H9 (cell line): ENCODE measurements at regions not wholly inside any gene's neighbourhood (a gene's known extent, or its start where the extent isn't known, plus 50 kb on each side); places are given as distances from the start of the nearest gene placed in this dataset.

Experiments
- DNase-seq: peaks from one replicate; pipeline ENCODE4 v3.0.0-alpha.2; 2017
- H2AFZ ChIP-seq: one replicate; pipeline ENCODE4 v1.6.1; 2013; ENCODE audit warnings: mild to moderate bottlenecking, low read length, control low read depth, moderate library complexity
- H2AK5ac ChIP-seq: 2 replicates; pipeline ENCODE4 v1.6.1; 2013; ENCODE audit warnings: low read length, control low read depth, mixed read lengths; ENCODE audit not compliant: insufficient read length
- H2BK120ac ChIP-seq: one replicate; pipeline ENCODE4 v1.6.1; 2013; ENCODE audit warnings: low read depth, mild to moderate bottlenecking, low read length, control low read depth, inconsistent platforms; ENCODE audit not compliant: poor library complexity, severe bottlenecking
- H2BK12ac ChIP-seq: 2 replicates; pipeline ENCODE4 v1.6.1; 2013; ENCODE audit warnings: low read length, control low read depth, mixed read lengths, low read depth; ENCODE audit not compliant: insufficient read length
- H2BK15ac ChIP-seq: 2 replicates; pipeline ENCODE4 v1.6.1; 2013; ENCODE audit warnings: low read depth, low read length, control low read depth
- H2BK20ac ChIP-seq: one replicate; pipeline ENCODE4 v1.6.1; 2013; ENCODE audit warnings: low read depth, mild to moderate bottlenecking, low read length, control low read depth, inconsistent platforms; ENCODE audit not compliant: poor library complexity, severe bottlenecking
- H2BK5ac ChIP-seq: 2 replicates; pipeline ENCODE4 v1.6.1; 2013; ENCODE audit warnings: low read length, control low read depth, mixed read lengths; ENCODE audit not compliant: insufficient read length
- H3K14ac ChIP-seq: 2 replicates; pipeline ENCODE4 v1.6.1; 2013; ENCODE audit warnings: low read length, control low read depth; ENCODE audit not compliant: insufficient read depth
- H3K18ac ChIP-seq: 2 replicates; pipeline ENCODE4 v1.6.1; 2013; ENCODE audit warnings: low read depth, mild to moderate bottlenecking, mixed read lengths, low read length, control low read depth; ENCODE audit not compliant: insufficient read length
- H3K23ac ChIP-seq: 2 replicates; pipeline ENCODE4 v1.6.1; 2013; ENCODE audit warnings: low read length, control low read depth, mixed read lengths, low read depth; ENCODE audit not compliant: insufficient read length
- H3K23me2 ChIP-seq: 2 replicates; pipeline ENCODE4 v1.6.1; 2013; ENCODE audit warnings: low read depth, mild to moderate bottlenecking, mixed read lengths, low read length, control low read depth; ENCODE audit not compliant: insufficient read length, poor library complexity, severe bottlenecking
- H3K27ac ChIP-seq: 2 replicates; pipeline ENCODE4 v1.5.1; 2013; ENCODE audit warnings: low read length, control low read depth, mixed read lengths, low read depth; ENCODE audit not compliant: insufficient read length
- H3K27me3 ChIP-seq: 2 replicates; pipeline ENCODE4 v1.6.1; 2013; ENCODE audit warnings: low read length, control low read depth, inconsistent platforms; ENCODE audit not compliant: insufficient read depth
- H3K4ac ChIP-seq: 2 replicates; pipeline ENCODE4 v1.6.1; 2013; ENCODE audit warnings: low read depth, mild to moderate bottlenecking, control low read depth, inconsistent platforms, low read length, moderate library complexity
- H3K4me1 ChIP-seq: 2 replicates; pipeline ENCODE4 v1.6.1; 2013; ENCODE audit warnings: low read length, control low read depth, inconsistent platforms; ENCODE audit not compliant: insufficient read depth
- H3K4me2 ChIP-seq: 2 replicates; pipeline ENCODE4 v1.6.1; 2013; ENCODE audit warnings: low read length, control low read depth, mixed read lengths; ENCODE audit not compliant: insufficient read length, insufficient read depth
- H3K56ac ChIP-seq: 2 replicates; pipeline ENCODE4 v1.6.1; 2013; ENCODE audit warnings: low read depth, mild to moderate bottlenecking, mixed read lengths, low read length, control low read depth; ENCODE audit not compliant: insufficient read length
- H3K79me1 ChIP-seq: 2 replicates; pipeline ENCODE4 v1.6.1; 2013; ENCODE audit warnings: low read depth, mild to moderate bottlenecking, moderate library complexity, low read length, control low read depth, inconsistent platforms; ENCODE audit not compliant: insufficient read depth, poor library complexity, severe bottlenecking
- H3K79me2 ChIP-seq: 2 replicates; pipeline ENCODE4 v1.6.1; 2013; ENCODE audit warnings: low read length, control low read depth, inconsistent platforms; ENCODE audit not compliant: insufficient read depth
- H3K9ac ChIP-seq: 2 replicates; pipeline ENCODE4 v1.6.1; 2013; ENCODE audit warnings: low read length, control low read depth, mixed read lengths; ENCODE audit not compliant: insufficient read length; ENCODE audit errors: extremely low read depth
- H3K9me3 ChIP-seq: one replicate; pipeline ENCODE4 v1.6.1; 2013; ENCODE audit warnings: low read depth, low read length, inconsistent platforms; ENCODE audit not compliant: control insufficient read depth
- H3T11ph ChIP-seq: one replicate; pipeline ENCODE4 v1.6.1; 2013; ENCODE audit warnings: mild to moderate bottlenecking, low read length, control low read depth, inconsistent platforms
- H4K20me1 ChIP-seq: one replicate; pipeline ENCODE4 v1.6.1; 2013; ENCODE audit not compliant: control insufficient read depth, insufficient read length, insufficient read depth
- H4K5ac ChIP-seq: 2 replicates; pipeline ENCODE4 v1.6.1; 2013; ENCODE audit warnings: low read depth, mild to moderate bottlenecking, mixed read lengths, low read length, control low read depth; ENCODE audit not compliant: insufficient read length
- H4K8ac ChIP-seq: replicated peaks from 2 replicates; pipeline ENCODE4 v1.6.1; 2013; ENCODE audit warnings: low read length, control low read depth, mixed read lengths, low read depth; ENCODE audit not compliant: insufficient read length
- H4K91ac ChIP-seq: 2 replicates; pipeline ENCODE4 v1.6.1; 2013; ENCODE audit warnings: low read depth, mild to moderate bottlenecking, moderate library complexity, mixed read lengths, low read length, control low read depth; ENCODE audit not compliant: insufficient read length
- H3K27ac Mint-ChIP-seq, 3 experiments: 2 replicates in 2 of 3; 3 replicates in 1 of 3; pipeline ENCODE4 v1.8.0; 2020 to 2021; ENCODE audit warnings: mixed read lengths in 3 of 3, mild to moderate bottlenecking in 1 of 3, moderate library complexity in 1 of 3
- H3K27me3 Mint-ChIP-seq: 2 replicates; pipeline ENCODE4 v1.8.0; 2021; ENCODE audit warnings: low read depth, mild to moderate bottlenecking, moderate library complexity, mixed read lengths
- H3K36me3 Mint-ChIP-seq, 3 experiments: 2 replicates in 2 of 3; 3 replicates in 1 of 3; pipeline ENCODE4 v1.8.0; 2020 to 2021; ENCODE audit warnings: low read depth in 3 of 3, mixed read lengths in 3 of 3; ENCODE audit not compliant: insufficient read depth in 1 of 3
- H3K4me1 Mint-ChIP-seq, 2 experiments: 2 replicates each; pipeline ENCODE4 v1.8.0; 2020; ENCODE audit warnings: mixed read lengths in 2 of 2
- H3K4me3 Mint-ChIP-seq, 2 experiments: 2 replicates in 1 of 2; 3 replicates in 1 of 2; pipeline ENCODE4 v1.8.0; 2020 to 2021; ENCODE audit warnings: mild to moderate bottlenecking in 2 of 2, mixed read lengths in 2 of 2, moderate library complexity in 1 of 2
- H3K9me3 Mint-ChIP-seq, 2 experiments: 2 replicates in 1 of 2; 3 replicates in 1 of 2; pipeline ENCODE4 v1.8.0; 2020; ENCODE audit warnings: mild to moderate bottlenecking in 2 of 2, mixed read lengths in 2 of 2, moderate library complexity in 1 of 2
- TF ChIP-seq, protein P1 (sequence below): fragments of 200-600 bp; sonication (generic); conservative IDR thresholded peaks from 3 replicates; pipeline ENCODE4 v1.8.0; 2021; ENCODE audit warnings: antibody characterized with exemption, mild to moderate bottlenecking

DNA sequence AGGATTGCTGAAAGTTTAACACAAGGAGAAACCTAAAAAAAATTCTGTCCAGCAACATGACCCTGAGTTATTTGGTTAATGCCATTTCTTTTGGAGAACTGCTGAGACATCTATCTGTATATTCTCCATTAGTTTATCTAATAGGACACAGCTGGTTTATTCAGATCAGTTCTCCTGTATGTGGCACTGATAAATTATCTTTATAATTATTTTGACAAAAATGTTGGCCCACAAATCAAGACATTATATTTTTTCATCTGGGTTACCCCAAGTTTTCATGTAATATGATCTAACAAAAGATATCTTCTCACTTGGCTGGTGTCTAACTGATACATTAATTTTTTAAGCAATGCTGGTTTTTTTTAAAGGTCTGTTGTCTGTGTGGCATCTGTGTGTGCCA, 231.4 kb downstream of the KLF12 start:
- no peaks in the 10 kb centered on the region for H3K9me3 ChIP-seq
- Mint-ChIP-seq H3K27ac (no peak overlapping the region), H3K36me3 (no peaks in the 10 kb centered on the region), H3K9me3 (no peaks in the 10 kb centered on the region), H3K27me3 (peaks cover 22% of the 10 kb centered on the region), H3K4me1 (peaks cover 3 to 5% of the 10 kb centered on the region in 2 experiments; a peak in 1 of 4 replicates), H3K4me3 (no peak overlapping the region)
- no peak overlapping the region for H4K91ac ChIP-seq
- no peak overlapping the region for H3K56ac ChIP-seq
- H4K20me1 ChIP-seq: no peaks in the 10 kb centered on the region
- no peak overlapping the region for H3K9ac ChIP-seq
- H2BK15ac ChIP-seq: no peak overlapping the region
- no peak overlapping the region for H2BK120ac ChIP-seq
- H3K23ac ChIP-seq: no peak overlapping the region
- no peak overlapping the region for H3K27ac ChIP-seq
- H3K23me2 ChIP-seq: no peaks in the 10 kb centered on the region
- no peaks in the 10 kb centered on the region for H3K4me1 ChIP-seq
- H4K5ac ChIP-seq: no peak overlapping the region
- H3K18ac ChIP-seq: no peak overlapping the region
- no peak overlapping the region for H2AFZ ChIP-seq
- no peak overlapping the region for H3K4ac ChIP-seq
- TF ChIP-seq, protein P1, sequence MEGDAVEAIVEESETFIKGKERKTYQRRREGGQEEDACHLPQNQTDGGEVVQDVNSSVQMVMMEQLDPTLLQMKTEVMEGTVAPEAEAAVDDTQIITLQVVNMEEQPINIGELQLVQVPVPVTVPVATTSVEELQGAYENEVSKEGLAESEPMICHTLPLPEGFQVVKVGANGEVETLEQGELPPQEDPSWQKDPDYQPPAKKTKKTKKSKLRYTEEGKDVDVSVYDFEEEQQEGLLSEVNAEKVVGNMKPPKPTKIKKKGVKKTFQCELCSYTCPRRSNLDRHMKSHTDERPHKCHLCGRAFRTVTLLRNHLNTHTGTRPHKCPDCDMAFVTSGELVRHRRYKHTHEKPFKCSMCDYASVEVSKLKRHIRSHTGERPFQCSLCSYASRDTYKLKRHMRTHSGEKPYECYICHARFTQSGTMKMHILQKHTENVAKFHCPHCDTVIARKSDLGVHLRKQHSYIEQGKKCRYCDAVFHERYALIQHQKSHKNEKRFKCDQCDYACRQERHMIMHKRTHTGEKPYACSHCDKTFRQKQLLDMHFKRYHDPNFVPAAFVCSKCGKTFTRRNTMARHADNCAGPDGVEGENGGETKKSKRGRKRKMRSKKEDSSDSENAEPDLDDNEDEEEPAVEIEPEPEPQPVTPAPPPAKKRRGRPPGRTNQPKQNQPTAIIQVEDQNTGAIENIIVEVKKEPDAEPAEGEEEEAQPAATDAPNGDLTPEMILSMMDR: no peak
- no peak overlapping the region for H2BK12ac ChIP-seq
- H3T11ph ChIP-seq: no peak overlapping the region
- no peak overlapping the region for H4K8ac ChIP-seq
- H2AK5ac ChIP-seq: no peak overlapping the region
- no peak for DNase-seq
- no peaks in the 10 kb centered on the region for H3K79me2 ChIP-seq
- H3K27me3 ChIP-seq: peaks cover 2% of the 10 kb centered on the region; the same call in 1 of the 2 replicates
- H2BK20ac ChIP-seq: no peak overlapping the region
- H3K4me2 ChIP-seq: no peak overlapping the region
- no peaks in the 10 kb centered on the region for H3K79me1 ChIP-seq
- no peak overlapping the region for H3K14ac ChIP-seq
- no peak overlapping the region for H2BK5ac ChIP-seq
